ENCODE measurements at regions not wholly inside any gene's neighbourhood (a gene's known extent, or its start where the extent isn't known, plus 50 kb on each side); places are given as distances from the start of the nearest gene placed in this dataset.

GRCh38 chr2:128402911-128403670 lies 84.4 kb upstream of the HS6ST1 start:
- TF ChIP-seq CTCF (IDR thresholded peaks at IDR 0.05; ENCODE audit: low read depth, low read length) (no peak), EZH2phosphoT487 (IDR thresholded peaks at IDR 0.05; ENCODE audit: low read depth) (no peak)
